Mesendoderm (in vitro differentiated cells): ENCODE measurements at regions not wholly inside any gene's neighbourhood (a gene's known extent, or its start where the extent isn't known, plus 50 kb on each side); places are given as distances from the start of the nearest gene placed in this dataset.

Experiments used
- DNase-seq: peaks from one replicate; pipeline ENCODE4 v3.0.0; 2013
- H2AK5ac ChIP-seq: 2 replicates; pipeline ENCODE4 v1.6.1; 2013; ENCODE audit warnings: low read length, inconsistent platforms
- H2BK120ac ChIP-seq: 2 replicates; pipeline ENCODE4 v1.6.1; 2013; ENCODE audit warnings: low read depth, mild to moderate bottlenecking, low read length, moderate library complexity, mixed read lengths
- H2BK15ac ChIP-seq: replicated peaks from 2 replicates; pipeline ENCODE4 v1.6.1; 2013; ENCODE audit warnings: low read depth, mild to moderate bottlenecking, moderate library complexity
- H2BK5ac ChIP-seq: 2 replicates; pipeline ENCODE4 v1.6.1; 2013; ENCODE audit warnings: low read length, inconsistent platforms
- H3K18ac ChIP-seq: 2 replicates; pipeline ENCODE4 v1.6.1; 2013; ENCODE audit warnings: mild to moderate bottlenecking, low read length, mixed read lengths
- H3K23ac ChIP-seq: one replicate; pipeline ENCODE4 v1.6.1; 2013; ENCODE audit warnings: low read length
- H3K27ac ChIP-seq: 2 replicates; pipeline ENCODE4 v1.5.1; 2013; ENCODE audit warnings: low read depth, mild to moderate bottlenecking, inconsistent platforms, low read length, moderate library complexity
- H3K27me3 ChIP-seq: 2 replicates; pipeline ENCODE4 v1.6.1; 2013; ENCODE audit warnings: low read length, control low read depth, mild to moderate bottlenecking, inconsistent platforms; ENCODE audit not compliant: insufficient read depth, poor library complexity
- H3K36me3 ChIP-seq: 2 replicates; pipeline ENCODE4 v1.6.1; 2013; ENCODE audit warnings: low read length, inconsistent platforms; ENCODE audit not compliant: control insufficient read depth, insufficient read depth
- H3K4ac ChIP-seq: one replicate; pipeline ENCODE4 v1.6.1; 2013; ENCODE audit warnings: low read depth, mild to moderate bottlenecking, low read length, moderate library complexity
- H3K4me1 ChIP-seq: 2 replicates; pipeline ENCODE4 v1.6.1; 2013; ENCODE audit warnings: low read depth, low read length, inconsistent platforms; ENCODE audit not compliant: control insufficient read depth
- H3K4me2 ChIP-seq: 2 replicates; pipeline ENCODE4 v1.6.1; 2013; ENCODE audit warnings: low read length
- H3K4me3 ChIP-seq: 2 replicates; pipeline ENCODE4 v1.5.1; 2013; ENCODE audit warnings: mild to moderate bottlenecking, low read length
- H3K56ac ChIP-seq: one replicate; pipeline ENCODE4 v1.6.1; 2013; ENCODE audit warnings: low read length
- H3K79me1 ChIP-seq: 2 replicates; pipeline ENCODE4 v1.6.1; 2013; ENCODE audit warnings: low read length, inconsistent platforms
- H3K79me2 ChIP-seq: 2 replicates; pipeline ENCODE4 v1.6.1; 2013; ENCODE audit warnings: mild to moderate bottlenecking, low read length; ENCODE audit not compliant: control insufficient read depth, insufficient read depth
- H3K9ac ChIP-seq: 2 replicates; pipeline ENCODE4 v1.6.1; 2013; ENCODE audit warnings: low read length, inconsistent platforms
- H4K5ac ChIP-seq: one replicate; pipeline ENCODE4 v1.6.1; 2013; ENCODE audit warnings: low read length
- H4K8ac ChIP-seq: one replicate; pipeline ENCODE4 v1.6.1; 2013; ENCODE audit warnings: low read depth, mild to moderate bottlenecking, control low read depth, low read length, moderate library complexity
- WGBS: extraction: QIAGEN DNeasy Blood & Tissue Kit; methylation state at CpG from one replicate; pipeline ENCODE4 v1.1.7; 2013; ENCODE audit warnings: low lambda C conversion rate, missing lambda C conversion rate; ENCODE audit not compliant: insufficient coverage; ENCODE audit errors: extremely low coverage; 5-methylcytosine and 5-hydroxymethylcytosine counted together

- DNase-seq, result no peak
- Histone ChIP-seq H2BK5ac (no peak overlapping the region), H3K79me1 (no peaks in the 10 kb centered on the region), H3K27me3 (no peaks in the 10 kb centered on the region), H2AK5ac (no peak overlapping the region), H3K4ac (no peak overlapping the region), H3K56ac (no peak overlapping the region), H3K9ac (no peak overlapping the region), H4K8ac (no peak overlapping the region), H3K18ac (no peak overlapping the region), H3K23ac (no peak overlapping the region), H3K36me3 (no peaks in the 10 kb centered on the region), H3K27ac (no peak overlapping the region), H2BK15ac (no peak overlapping the region), H3K4me1 (no peaks in the 10 kb centered on the region), H3K79me2 (no peaks in the 10 kb centered on the region), H2BK120ac (no peak overlapping the region), H3K4me3 (no peak overlapping the region), H3K4me2 (no peak overlapping the region), H4K5ac (no peak overlapping the region)
- no CpG with 5 or more reads among the region's 1 CpG for WGBS
Measured at GRCh38 chr5:54753753-54754152, 231.6 kb downstream of the ESM1 start.

GRCh38 chr5:54753034-54753433, 232.4 kb downstream of the ESM1 start:
- no CpG with 5 or more reads among the region's 4 CpGs for WGBS

GRCh38 chr5:54748527-54748926, 231.0 kb downstream of the SNX18 start:
- H3K27ac ChIP-seq, result no peak overlapping the region
- H3K4me1 ChIP-seq, result no peaks in the 10 kb centered on the region
- no peak for DNase-seq
- H3K9ac ChIP-seq, result no peak overlapping the region
- WGBS, result no CpG with 5 or more reads among the region's 4 CpGs
- H3K4ac ChIP-seq, result no peak overlapping the region
- H3K79me1 ChIP-seq, result no peaks in the 10 kb centered on the region
- H3K79me2 ChIP-seq, result no peaks in the 10 kb centered on the region
- no peak overlapping the region for H2BK5ac ChIP-seq
- H3K4me3 ChIP-seq, result no peak overlapping the region
- H3K36me3 ChIP-seq, result no peaks in the 10 kb centered on the region
- H3K23ac ChIP-seq, result no peak overlapping the region
- no peak overlapping the region for H3K4me2 ChIP-seq
- H3K27me3 ChIP-seq, result no peaks in the 10 kb centered on the region
- no peak overlapping the region for H4K8ac ChIP-seq
- no peak overlapping the region for H2BK15ac ChIP-seq
- no peak overlapping the region for H3K18ac ChIP-seq
- H4K5ac ChIP-seq, result no peak overlapping the region
- H2AK5ac ChIP-seq, result no peak overlapping the region
- no peak overlapping the region for H2BK120ac ChIP-seq
- no peak overlapping the region for H3K56ac ChIP-seq

More at GRCh38 chr5:54753034-54753433, 232.4 kb downstream of the ESM1 start:
- no peaks in the 10 kb centered on the region for H3K79me2 ChIP-seq
- H4K5ac ChIP-seq, result no peak overlapping the region
- H3K4ac ChIP-seq, result no peak overlapping the region
- H4K8ac ChIP-seq, result no peak overlapping the region
- H3K4me2 ChIP-seq, result no peak overlapping the region
- no peak overlapping the region for H3K18ac ChIP-seq
- H3K23ac ChIP-seq, result no peak overlapping the region
- no peak overlapping the region for H2AK5ac ChIP-seq
- H3K79me1 ChIP-seq, result no peaks in the 10 kb centered on the region
- no peak overlapping the region for H2BK5ac ChIP-seq
- DNase-seq, result no peak
- no peak overlapping the region for H2BK120ac ChIP-seq
- no peaks in the 10 kb centered on the region for H3K4me1 ChIP-seq
- no peaks in the 10 kb centered on the region for H3K36me3 ChIP-seq
- H2BK15ac ChIP-seq, result no peak overlapping the region
- no peak overlapping the region for H3K27ac ChIP-seq
- no peak overlapping the region for H3K56ac ChIP-seq
- H3K4me3 ChIP-seq, result no peak overlapping the region
- H3K27me3 ChIP-seq, result no peaks in the 10 kb centered on the region
- H3K9ac ChIP-seq, result no peak overlapping the region

- Histone ChIP-seq H3K4me1 (no peaks in the 10 kb centered on the region), H2BK5ac (no peak overlapping the region), H3K27me3 (no peaks in the 10 kb centered on the region), H2BK120ac (no peak overlapping the region), H2BK15ac (no peak overlapping the region), H3K23ac (no peak overlapping the region), H3K4me3 (no peak overlapping the region), H3K18ac (no peak overlapping the region), H2AK5ac (no peak overlapping the region), H3K4ac (no peak overlapping the region), H3K4me2 (no peak overlapping the region), H3K79me2 (no peaks in the 10 kb centered on the region), H3K36me3 (no peaks in the 10 kb centered on the region), H3K27ac (no peak overlapping the region), H3K9ac (no peak overlapping the region), H3K79me1 (no peaks in the 10 kb centered on the region), H4K8ac (no peak overlapping the region), H3K56ac (no peak overlapping the region), H4K5ac (no peak overlapping the region)
- no peak for DNase-seq
- over 99% methylated on average over 6 of the region's 10 CpGs for WGBS
Measured at GRCh38 chr5:54746777-54747398, 229.3 kb downstream of the SNX18 start.

GRCh38 chr5:54746346-54746745, 228.8 kb downstream of the SNX18 start:
- no peak overlapping the region for H2BK15ac ChIP-seq
- no peak overlapping the region for H3K9ac ChIP-seq
- no peak overlapping the region for H3K4me3 ChIP-seq
- H3K27me3 ChIP-seq, result no peaks in the 10 kb centered on the region
- no peak overlapping the region for H2BK120ac ChIP-seq
- H3K36me3 ChIP-seq, result no peaks in the 10 kb centered on the region
- no peaks in the 10 kb centered on the region for H3K4me1 ChIP-seq
- no peak overlapping the region for H3K4me2 ChIP-seq
- H3K56ac ChIP-seq, result no peak overlapping the region
- no peak overlapping the region for H4K8ac ChIP-seq
- H3K79me2 ChIP-seq, result no peaks in the 10 kb centered on the region
- no peak overlapping the region for H3K27ac ChIP-seq
- no peak overlapping the region for H2AK5ac ChIP-seq
- DNase-seq, result no peak
- no peaks in the 10 kb centered on the region for H3K79me1 ChIP-seq
- no peak overlapping the region for H2BK5ac ChIP-seq
- no peak overlapping the region for H3K23ac ChIP-seq
- no peak overlapping the region for H3K4ac ChIP-seq
- H4K5ac ChIP-seq, result no peak overlapping the region
- no CpG with 5 or more reads among the region's 8 CpGs for WGBS
- no peak overlapping the region for H3K18ac ChIP-seq

- no peak overlapping the region for H3K4me3 ChIP-seq
- H3K79me2 ChIP-seq, result no peaks in the 10 kb centered on the region
- WGBS, result no CpG with 5 or more reads among the region's 5 CpGs
- peak overlapping the region; percentile 41 for H2BK15ac ChIP-seq
- H3K36me3 ChIP-seq, result no peaks in the 10 kb centered on the region
- H4K8ac ChIP-seq, result no peak overlapping the region
- no peak overlapping the region for H3K4me2 ChIP-seq
- H3K79me1 ChIP-seq, result no peaks in the 10 kb centered on the region
- H3K4me1 ChIP-seq, result no peaks in the 10 kb centered on the region
- no peak overlapping the region for H3K56ac ChIP-seq
- no peak overlapping the region for H3K23ac ChIP-seq
- no peak overlapping the region for H2AK5ac ChIP-seq
- no peak for DNase-seq
- H3K27ac ChIP-seq, result no peak overlapping the region
- no peak overlapping the region for H3K9ac ChIP-seq
- H2BK120ac ChIP-seq, result no peak overlapping the region
- H4K5ac ChIP-seq, result no peak overlapping the region
- H3K4ac ChIP-seq, result no peak overlapping the region
- no peaks in the 10 kb centered on the region for H3K27me3 ChIP-seq
- no peak overlapping the region for H3K18ac ChIP-seq
- no peak overlapping the region for H2BK5ac ChIP-seq
Measured at GRCh38 chr5:54745599-54745998, 228.0 kb downstream of the SNX18 start.
